GM23338 (cell line): ENCODE measurements at regions not wholly inside any gene's neighbourhood (a gene's known extent, or its start where the extent isn't known, plus 50 kb on each side); places are given as distances from the start of the nearest gene placed in this dataset.
A peak's percentile ranks its signal among the peaks of the same experiment; 100 is the strongest.

ENCODE experiments used
- ATAC-seq: fragments of 200-7000 bp; cut with Tn5 transposase; 3 replicates; pipeline ENCODE4 v1.9.1; 2020
- DNase-seq: peaks from one replicate; pipeline ENCODE4 v3.0.0-alpha.2; 2015; ENCODE audit warnings: low spot score
- H2AFZ ChIP-seq: fragments of 200-600 bp; sonication (generic); 2 replicates; pipeline ENCODE4 v1.8.0; 2016; ENCODE audit warnings: antibody characterized with exemption, mild to moderate bottlenecking, moderate library complexity
- H3F3A ChIP-seq: fragments of 200-600 bp; sonication (generic); replicated peaks from 2 replicates; pipeline ENCODE4 v1.8.0; 2017; ENCODE audit warnings: antibody characterized with exemption, mixed run types, low read depth
- H3K27ac ChIP-seq: fragments of 200-600 bp; sonication (generic); 2 replicates; pipeline ENCODE4 v1.6.1; 2016; ENCODE audit warnings: low read depth
- H3K27me3 ChIP-seq: fragments of 200-600 bp; sonication (generic); 2 replicates; pipeline ENCODE4 v1.8.0; 2016; ENCODE audit warnings: mild to moderate bottlenecking, mixed run types, moderate library complexity; ENCODE audit not compliant: insufficient read depth
- H3K36me3 ChIP-seq: fragments of 200-600 bp; sonication (generic); 2 replicates; pipeline ENCODE4 v1.8.0; 2016; ENCODE audit warnings: mild to moderate bottlenecking; ENCODE audit not compliant: insufficient read depth
- H3K4me1 ChIP-seq: fragments of 200-600 bp; sonication (generic); 2 replicates; pipeline ENCODE4 v1.8.0; 2016; ENCODE audit warnings: mild to moderate bottlenecking, moderate library complexity; ENCODE audit not compliant: insufficient read depth
- H3K4me2 ChIP-seq: fragments of 200-600 bp; sonication (generic); 2 replicates; pipeline ENCODE4 v1.7.1; 2017; ENCODE audit warnings: mixed run types
- H3K4me3 ChIP-seq: fragments of 200-600 bp; sonication (generic); 2 replicates; pipeline ENCODE4 v1.6.1; 2016; ENCODE audit warnings: mixed run types
- H3K79me2 ChIP-seq: fragments of 200-600 bp; sonication (generic); replicated peaks from 2 replicates; pipeline ENCODE4 v1.8.0; 2017; ENCODE audit warnings: mild to moderate bottlenecking; ENCODE audit not compliant: insufficient read depth
- H3K9me2 ChIP-seq: fragments of 200-600 bp; sonication (generic); 2 replicates; pipeline ENCODE4 v1.8.0; 2017; ENCODE audit not compliant: insufficient read depth
- H4K20me1 ChIP-seq: fragments of 200-600 bp; sonication (generic); replicated peaks from 2 replicates; pipeline ENCODE4 v1.8.0; 2017; ENCODE audit warnings: mild to moderate bottlenecking; ENCODE audit not compliant: insufficient read depth
- H3K27ac Mint-ChIP-seq: 2 replicates; pipeline ENCODE4 v1.8.0; 2020; ENCODE audit warnings: inconsistent platforms, mild to moderate bottlenecking, moderate library complexity, mixed read lengths
- H3K27me3 Mint-ChIP-seq: 3 replicates; pipeline ENCODE4 v1.8.0; 2022; ENCODE audit warnings: low read depth, mild to moderate bottlenecking, moderate library complexity, mixed read lengths, inconsistent platforms; ENCODE audit not compliant: insufficient read depth, poor library complexity
- H3K36me3 Mint-ChIP-seq: 3 replicates; pipeline ENCODE4 v1.8.0; 2021; ENCODE audit warnings: low read depth, mild to moderate bottlenecking, inconsistent platforms, moderate library complexity, mixed read lengths
- H3K4me1 Mint-ChIP-seq: 3 replicates; pipeline ENCODE4 v1.8.0; 2020; ENCODE audit warnings: mild to moderate bottlenecking, inconsistent platforms, mixed read lengths
- H3K4me3 Mint-ChIP-seq: 3 replicates; pipeline ENCODE4 v1.8.0; 2021; ENCODE audit warnings: moderate library complexity, mild to moderate bottlenecking, inconsistent platforms, mixed read lengths
- H3K9me3 Mint-ChIP-seq: 3 replicates; pipeline ENCODE4 v1.8.0; 2020; ENCODE audit warnings: moderate library complexity, mild to moderate bottlenecking, inconsistent platforms, mixed read lengths
- CREB1 ChIP-seq: fragments of 250-450 bp; sonication (Bioruptor Pico); IDR thresholded peaks from 2 replicates; pipeline ENCODE4 v1.5.0; 2020; ENCODE audit warnings: low read depth, mild to moderate bottlenecking, moderate library complexity
- CTCF ChIP-seq, 2 experiments: fragments of 200-600 bp in 1 of 2; sonication (generic) in 1 of 2; conservative IDR thresholded peaks; 2 replicates each; pipeline versions ENCODE4 v1.5.1 to v1.6.1; 2016 to 2017; ENCODE audit warnings: antibody characterized with exemption in 2 of 2, low read depth in 2 of 2, mild to moderate bottlenecking in 2 of 2, moderate library complexity in 1 of 2
- ETS1 ChIP-seq: IDR thresholded peaks from 2 replicates; pipeline ENCODE4 v1.6.1; 2016; ENCODE audit warnings: antibody characterized with exemption
- EZH2 ChIP-seq: fragments of 200-600 bp; sonication (generic); IDR thresholded peaks from one replicate; pipeline ENCODE4 v1.8.0; 2017; ENCODE audit warnings: antibody characterized with exemption, mild to moderate bottlenecking, low read depth; ENCODE audit not compliant: unreplicated experiment
- EZH2phosphoT487 ChIP-seq: fragments of 200-600 bp; sonication (generic); IDR thresholded peaks from one replicate; pipeline ENCODE4 v1.8.1; 2018; ENCODE audit warnings: antibody characterized with exemption; ENCODE audit not compliant: unreplicated experiment
- JUNB ChIP-seq: IDR thresholded peaks from one replicate; pipeline ENCODE4 v1.6.1; 2016; ENCODE audit warnings: antibody characterized with exemption; ENCODE audit not compliant: unreplicated experiment
- NANOG ChIP-seq: IDR thresholded peaks from 2 replicates; pipeline ENCODE4 v1.6.1; 2016; ENCODE audit warnings: antibody characterized with exemption, borderline replicate concordance
- POLR2AphosphoS5 ChIP-seq: IDR thresholded peaks from 2 replicates; pipeline ENCODE4 v1.6.1; 2016; ENCODE audit warnings: antibody characterized with exemption, low read depth
- STAT1 ChIP-seq: IDR thresholded peaks from one replicate; pipeline ENCODE4 v1.6.1; 2016; ENCODE audit warnings: antibody characterized with exemption; ENCODE audit not compliant: unreplicated experiment
- ZNF114 ChIP-seq: fragments of 250-450 bp; sonication (Bioruptor Pico); IDR thresholded peaks from 2 replicates; pipeline ENCODE4 v1.5.0; 2020; ENCODE audit warnings: mild to moderate bottlenecking, moderate library complexity
- ZNF331 ChIP-seq: fragments of 250-450 bp; sonication (Bioruptor Pico); IDR thresholded peaks from 2 replicates; pipeline ENCODE4 v1.5.0; 2020; ENCODE audit warnings: low read depth, mild to moderate bottlenecking, moderate library complexity

GRCh38 chr10:10054466-10054865 lies 963.2 kb upstream of the CELF2 start:
- no peak overlapping the region for H3K4me3 Mint-ChIP-seq
- H3K27ac ChIP-seq, result no peak overlapping the region
- H3K4me3 ChIP-seq, result no peak overlapping the region
- H3K36me3 Mint-ChIP-seq, result no peaks in the 10 kb centered on the region
- no peaks in the 10 kb centered on the region for H3K36me3 ChIP-seq
- H3K79me2 ChIP-seq, result no peaks in the 10 kb centered on the region
- H4K20me1 ChIP-seq, result no peaks in the 10 kb centered on the region
- ATAC-seq, result no peak
- no peaks in the 10 kb centered on the region for H3K9me2 ChIP-seq
- no peak for DNase-seq
- no peaks in the 10 kb centered on the region for H3K9me3 Mint-ChIP-seq
- no peaks in the 10 kb centered on the region for H3F3A ChIP-seq
- no peaks in the 10 kb centered on the region for H3K4me1 Mint-ChIP-seq
- no peaks in the 10 kb centered on the region for H3K27me3 ChIP-seq
- H3K4me2 ChIP-seq, result no peak overlapping the region
- H3K27me3 Mint-ChIP-seq, result no peaks in the 10 kb centered on the region
- H2AFZ ChIP-seq, result no peak overlapping the region
- no peak for TF ChIP-seq NANOG
- TF ChIP-seq JUNB, result no peak
- TF ChIP-seq CREB1 (CRISPR knock-in tag), result no peak
- TF ChIP-seq ZNF331 (CRISPR knock-in tag), result no peak
- no peak for TF ChIP-seq EZH2phosphoT487
- TF ChIP-seq POLR2AphosphoS5, result no peak
- no peak for TF ChIP-seq STAT1
- TF ChIP-seq ETS1, result no peak
- peak overlapping the region; percentile 67; the same call in 1 of the 2 replicates for H3K27ac Mint-ChIP-seq
- no peaks in the 10 kb centered on the region for H3K4me1 ChIP-seq

- H3K4me3 Mint-ChIP-seq, result no peak overlapping the region
- H2AFZ ChIP-seq, result no peak overlapping the region
- no peak for DNase-seq
- no peaks in the 10 kb centered on the region for H3K27me3 ChIP-seq
- no peaks in the 10 kb centered on the region for H3K4me1 ChIP-seq
- no peak overlapping the region for H3K4me3 ChIP-seq
- no peak overlapping the region for H3K4me2 ChIP-seq
- no peak for ATAC-seq
- H3F3A ChIP-seq, result no peaks in the 10 kb centered on the region
- H3K4me1 Mint-ChIP-seq, result no peaks in the 10 kb centered on the region
- H3K27ac Mint-ChIP-seq, result no peak overlapping the region
- TF ChIP-seq POLR2AphosphoS5 (no peak), EZH2 (no peak), CTCF (conservative IDR thresholded peaks at IDR 0.05; ENCODE audit: low read depth in 2 of 2) (no peak), ZNF114 (no peak), ETS1 (no peak), JUNB (no peak), CREB1 (CRISPR knock-in tag) (no peak)
- H3K36me3 Mint-ChIP-seq, result no peaks in the 10 kb centered on the region
- H4K20me1 ChIP-seq, result no peaks in the 10 kb centered on the region
- H3K9me3 Mint-ChIP-seq, result no peaks in the 10 kb centered on the region
- no peaks in the 10 kb centered on the region for H3K79me2 ChIP-seq
- H3K27me3 Mint-ChIP-seq, result no peaks in the 10 kb centered on the region
- H3K27ac ChIP-seq, result no peak overlapping the region
- no peaks in the 10 kb centered on the region for H3K9me2 ChIP-seq
- H3K36me3 ChIP-seq, result no peaks in the 10 kb centered on the region
Measured at GRCh38 chr10:10055656-10056442, 961.8 kb upstream of the CELF2 start.
